K562 (cell line): ENCODE measurements at regions not wholly inside any gene's neighbourhood (a gene's known extent, or its start where the extent isn't known, plus 50 kb on each side); places are given as distances from the start of the nearest gene placed in this dataset.

ENCODE experiments used
- ATAC-seq: fragments of 200-7000 bp; cut with Tn5 transposase; 3 replicates; pipeline ENCODE4 v1.9.1; 2020; ENCODE audit warnings: moderate library complexity
- BruUV-seq: library from RNA; stranded (reverse); fragments of 400-500 nt; replicated peaks from 2 replicates; lab custom pipeline; 2021; lab: Mats Ljungman, UMichigan
- CTCF ChIA-PET: fragments of 300-600 bp; formaldehyde crosslinking; extraction: SDS; loops from one replicate; lab custom pipeline; 2021; ENCODE audit warnings: low intra/inter-chr PET ratio; lab: Yijun Ruan, JAX
- POLR2A ChIA-PET: fragments of 300-600, 350-650 bp; sonication (Branson Sonifier 250); formaldehyde crosslinking; extraction: SDS; loops from one replicate; lab custom pipeline; 2021; ENCODE audit warnings: antibody characterized with exemption, inconsistent platforms; lab: Yijun Ruan, JAX
- DNase-seq, 4 experiments: peaks; one replicate each; pipeline versions ENCODE4 v3.0.0 to v3.0.0-alpha.2; 2011 to 2018; ENCODE audit warnings: low spot score in 3 of 4, mixed read lengths in 3 of 4; ENCODE audit errors: extremely low read depth in 1 of 4
- FAIRE-seq: peaks from 2 replicates; lab custom pipeline; 2011; peaks lifted over from hg19 to GRCh38; lab: Jason Lieb, UNC
- H2AFZ ChIP-seq: 2 replicates; pipeline ENCODE4 v1.6.0; 2011; ENCODE audit warnings: low read depth, low read length, control low read depth, inconsistent platforms
- H3K27ac ChIP-seq: fragments of 200-600 bp; 3 replicates; pipeline ENCODE4 v1.8.0; 2011; ENCODE audit warnings: low read depth, mild to moderate bottlenecking, control low read depth, inconsistent platforms, low read length, moderate library complexity, mixed read lengths; ENCODE audit errors: extremely low read depth
- H3K27me3 ChIP-seq, 2 experiments: fragments of 300-600 bp in 1 of 2; 2 replicates in 1 of 2; 3 replicates in 1 of 2; pipeline versions ENCODE4 v1.6.0 to v1.8.0; 2011; ENCODE audit warnings: inconsistent platforms in 2 of 2, low read length in 2 of 2, mild to moderate bottlenecking in 1 of 2, mixed read lengths in 1 of 2, moderate library complexity in 1 of 2; ENCODE audit not compliant: control insufficient read depth in 2 of 2, insufficient read depth in 2 of 2
- H3K36me3 ChIP-seq: fragments of 300-600 bp; 3 replicates; pipeline ENCODE4 v1.8.0; 2011; ENCODE audit warnings: mild to moderate bottlenecking, low read length, inconsistent platforms; ENCODE audit not compliant: control insufficient read depth, insufficient read depth
- H3K4me1 ChIP-seq, 2 experiments: fragments of 200-600 bp in 1 of 2; replicated peaks in 1 of 2; 2 replicates in 1 of 2; 3 replicates in 1 of 2; pipeline versions ENCODE4 v1.5.1 to v1.8.0; 2011; ENCODE audit warnings: inconsistent platforms in 2 of 2, low read length in 2 of 2, mild to moderate bottlenecking in 1 of 2, mixed read lengths in 1 of 2, moderate library complexity in 1 of 2; ENCODE audit not compliant: control insufficient read depth in 2 of 2, insufficient read depth in 2 of 2
- H3K4me2 ChIP-seq: 2 replicates; pipeline ENCODE4 v1.6.1; 2011; ENCODE audit warnings: low read length, control low read depth, inconsistent platforms, mixed read lengths; ENCODE audit not compliant: insufficient read depth
- H3K4me3 ChIP-seq: fragments of 200-600 bp; sonication (generic), shearing (Covaris generic); 2 replicates; pipeline ENCODE4 v1.5.1; 2016; ENCODE audit warnings: control low read depth, inconsistent platforms
- H3K79me2 ChIP-seq: fragments of 200-600 bp; 3 replicates; pipeline ENCODE4 v1.8.0; 2011; ENCODE audit warnings: low read length, inconsistent platforms; ENCODE audit not compliant: control insufficient read depth, insufficient read depth
- H3K9ac ChIP-seq, 2 experiments: 2 replicates each; pipeline versions ENCODE4 v1.6.0 to v1.6.1; 2011; ENCODE audit warnings: low read depth in 2 of 2, low read length in 2 of 2, control low read depth in 1 of 2, inconsistent platforms in 1 of 2, mild to moderate bottlenecking in 1 of 2, mixed read lengths in 1 of 2; ENCODE audit not compliant: insufficient read depth in 1 of 2
- H3K9me1 ChIP-seq: one replicate; pipeline ENCODE4 v1.6.0; 2011; ENCODE audit warnings: inconsistent platforms, mild to moderate bottlenecking, low read length, moderate library complexity; ENCODE audit not compliant: control insufficient read depth, insufficient read depth
- H3K9me3 ChIP-seq: replicated peaks from 2 replicates; pipeline ENCODE4 v1.5.1; 2011; ENCODE audit warnings: low read depth, low read length, inconsistent platforms; ENCODE audit not compliant: control insufficient read depth, insufficient read depth
- H4K20me1 ChIP-seq: replicated peaks from 2 replicates; pipeline ENCODE4 v1.6.1; 2011; ENCODE audit warnings: low read length, inconsistent platforms, mixed read lengths; ENCODE audit not compliant: control insufficient read depth, insufficient read depth
- ARID1B ChIP-seq: fragments of 450-650 bp; IDR thresholded peaks from 2 replicates; pipeline ENCODE4 v1.6.1; 2016; ENCODE audit warnings: antibody characterized with exemption, mild to moderate bottlenecking, inconsistent platforms
- ATF6 ChIP-seq: sonication (generic); formaldehyde crosslinking; IDR thresholded peaks from 2 replicates; pipeline ENCODE4 v1.4.0; 2020; ENCODE audit warnings: mild to moderate bottlenecking, missing genetic modification reagents
- FOS ChIP-seq: IDR thresholded peaks from 3 replicates; pipeline ENCODE4 v1.6.1; 2011; ENCODE audit not compliant: insufficient read length; ENCODE audit errors: extremely low read depth
- FOXP4 ChIP-seq: sonication (generic); formaldehyde crosslinking; IDR thresholded peaks from 2 replicates; pipeline ENCODE4 v1.8.0; 2022; ENCODE audit warnings: mild to moderate bottlenecking, missing genetic modification reagents, borderline replicate concordance
- GTF2F1 ChIP-seq: IDR thresholded peaks from 2 replicates; pipeline ENCODE4 v1.6.1; 2011; ENCODE audit warnings: low read depth, low read length, improper control_type of control experiment
- KDM4B ChIP-seq, 2 experiments: fragments of 450-650 bp in 1 of 2; sonication (generic) in 1 of 2; IDR thresholded peaks; 2 replicates each; pipeline ENCODE4 v1.6.1; 2016 to 2017; ENCODE audit warnings: borderline replicate concordance in 2 of 2, antibody characterized with exemption in 1 of 2, low read depth in 1 of 2, mild to moderate bottlenecking in 1 of 2
- NFYB ChIP-seq: IDR thresholded peaks from 2 replicates; pipeline ENCODE4 v1.6.1; 2011; ENCODE audit warnings: mild to moderate bottlenecking, moderate library complexity; ENCODE audit not compliant: insufficient read length; ENCODE audit errors: extremely low read depth
- PHF8 ChIP-seq: fragments of 200-600 bp; sonication (generic); IDR thresholded peaks from 2 replicates; pipeline ENCODE4 v1.6.1; 2012; ENCODE audit warnings: mixed run types, mild to moderate bottlenecking, inconsistent platforms, low read length, moderate library complexity, borderline replicate concordance
- RHOXF2B ChIP-seq: fragments of 250-450 bp; sonication (Bioruptor Pico); conservative IDR thresholded peaks from 2 replicates; pipeline ENCODE4 v1.5.1; 2021
- SMARCB1 ChIP-seq: IDR thresholded peaks from 2 replicates; pipeline ENCODE4 v1.6.1; 2011; ENCODE audit warnings: improper control_type of control experiment, low read depth; ENCODE audit not compliant: insufficient read length
- WGBS: fragments of 100-300 bp; shearing (Covaris generic); methylation state at CpG from one replicate; pipeline ENCODE4 v1.1.6; 2016; ENCODE audit warnings: low coverage, mixed read lengths; ENCODE audit not compliant: insufficient coverage; ENCODE audit errors: missing lambda C conversion rate; 5-methylcytosine and 5-hydroxymethylcytosine counted together
- in situ Hi-C: fragments of 300-500 bp; cut with MboI; formaldehyde crosslinking; loops from 4 replicates; pipeline ENCODE4 v1.15.0; 2018; ENCODE audit warnings: inconsistent platforms, mixed read lengths
- intact Hi-C: fragments of 100-400 bp; cut with micrococcal nuclease; formaldehyde crosslinking; loops from 2 replicates; pipeline ENCODE4 v1.14.2; 2022

GRCh38 chr2:65688141-65688886 lies 255.9 kb upstream of the SPRED2 start:
- H3K4me2 ChIP-seq: no peak overlapping the region
- no peaks in the 10 kb centered on the region for H4K20me1 ChIP-seq
- peaks cover 18 to 30% of the 10 kb centered on the region in 2 experiments; a peak in 4 of 5 replicates for H3K27me3 ChIP-seq
- no peaks in the 10 kb centered on the region for H3K36me3 ChIP-seq
- no peaks in the 10 kb centered on the region for H3K4me1 ChIP-seq
- TF ChIP-seq NFYB (no peak), FOS (no peak), KDM4B (IDR thresholded peaks at IDR 0.05; ENCODE audit: borderline replicate concordance in 2 of 2, low read depth in 1 of 2) (no peak), GTF2F1 (no peak), FOXP4 (CRISPR knock-in tag) (no peak), RHOXF2B (no peak), SMARCB1 (no peak), ARID1B (no peak), ATF6 (CRISPR knock-in tag) (no peak), PHF8 (no peak)
- WGBS: 0% methylated on average over 4 of the region's 4 CpGs
- POLR2A ChIA-PET: interaction anchor here (0.8 kb wide), 1 partner anchor 28 kb away, joined by 3 read pairs; no protein-coding TSS in a partner anchor
- intact Hi-C loops (no loop called here), in situ Hi-C loops (no loop called here)
- BruUV-seq: no TSS peak
- H3K9ac ChIP-seq: no peak overlapping the region
- ATAC-seq (no peak), DNase-seq (no peak), FAIRE-seq (no peak)
- H3K9me3 ChIP-seq: no peaks in the 10 kb centered on the region
- no peak overlapping the region for H3K27ac ChIP-seq
- CTCF ChIA-PET: no interaction called here
- H3K79me2 ChIP-seq: no peaks in the 10 kb centered on the region
- no peaks in the 10 kb centered on the region for H3K9me1 ChIP-seq
- H3K4me3 ChIP-seq: no peak overlapping the region
- no peak overlapping the region for H2AFZ ChIP-seq
